ENCODE measurements at regions not wholly inside any gene's neighbourhood (a gene's known extent, or its start where the extent isn't known, plus 50 kb on each side); places are given as distances from the start of the nearest gene placed in this dataset.

GRCh38 chr3:124514683-124515082 lies 215.6 kb upstream of the UMPS start:
- TF ChIP-seq CTCF (IDR thresholded peaks at IDR 0.05) (no peak), POLR2A (IDR thresholded peaks at IDR 0.05) (no peak)

All from stomach (tissue), 4 donors.